ENCODE measurements at regions not wholly inside any gene's neighbourhood (a gene's known extent, or its start where the extent isn't known, plus 50 kb on each side); places are given as distances from the start of the nearest gene placed in this dataset.

DNA sequence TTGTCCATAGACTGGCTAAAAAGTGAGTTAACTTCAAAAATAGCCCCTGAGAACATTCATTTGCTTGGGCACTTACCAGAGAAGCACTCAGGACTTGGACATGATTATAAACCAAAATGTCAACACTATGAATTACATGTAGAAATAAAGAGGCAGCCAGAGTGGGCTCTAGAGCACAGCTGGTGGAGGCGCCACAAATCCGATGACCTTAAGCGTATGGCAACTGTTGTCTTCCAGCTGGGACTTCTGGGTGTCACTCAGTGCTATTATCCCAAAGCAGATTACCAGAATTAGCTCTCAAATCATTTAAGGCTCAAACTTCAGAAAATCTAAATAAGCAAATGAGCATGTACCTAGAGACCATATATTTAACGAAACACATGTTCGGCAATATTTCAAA, 1255.5 kb upstream of the SLC10A2 start:
- no peak for DNase-seq

GRCh38 chr13:104320446-104320845, 1254.2 kb upstream of the SLC10A2 start:
- no peak for DNase-seq

DNA sequence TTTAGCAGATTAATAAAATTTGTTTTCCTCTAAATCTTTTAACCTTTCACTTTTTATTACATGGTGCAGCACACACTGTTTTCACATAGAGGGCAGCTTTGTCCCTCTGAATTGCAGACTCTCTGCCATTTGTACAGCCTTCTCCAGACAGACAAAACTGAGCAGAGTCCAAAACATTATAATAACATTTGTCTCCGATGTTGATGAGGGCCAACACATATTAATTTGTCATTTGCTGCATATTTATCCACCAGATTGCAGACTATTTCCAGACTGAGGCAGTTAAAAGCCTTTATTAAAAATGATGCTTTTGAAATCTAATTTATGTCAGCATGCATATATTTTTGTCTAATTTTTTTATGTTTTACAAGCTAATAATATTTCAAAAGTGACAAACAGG, 1251.9 kb upstream of the SLC10A2 start:
- DNase-seq: no peak

DNA sequence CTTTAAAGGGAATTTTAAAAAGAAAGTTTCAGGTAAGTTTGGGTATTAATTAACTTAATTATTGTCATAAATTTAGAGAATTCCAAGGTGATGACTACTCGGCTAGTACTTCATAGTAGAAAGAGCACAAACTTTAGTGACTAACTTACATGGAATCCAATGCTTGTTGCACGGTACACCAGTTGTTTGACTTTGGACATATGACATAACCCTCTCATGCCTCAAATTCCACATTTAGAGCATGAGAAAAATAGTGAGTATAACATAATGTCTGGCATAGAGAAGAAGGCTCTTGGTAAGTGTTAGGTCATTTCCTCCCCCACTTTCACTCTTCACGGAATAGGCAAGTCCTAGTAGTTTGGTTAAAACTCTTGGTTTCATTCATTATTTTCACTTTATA, 1249.4 kb upstream of the SLC10A2 start:
- DNase-seq: no peak

- no peak for DNase-seq
These were observed 1248.8 kb upstream of the SLC10A2 start for GRCh38 chr13:104314926-104315535.

- DNase-seq: no peak
These were observed 1248.1 kb upstream of the SLC10A2 start for GRCh38 chr13:104314321-104314720.

DNA sequence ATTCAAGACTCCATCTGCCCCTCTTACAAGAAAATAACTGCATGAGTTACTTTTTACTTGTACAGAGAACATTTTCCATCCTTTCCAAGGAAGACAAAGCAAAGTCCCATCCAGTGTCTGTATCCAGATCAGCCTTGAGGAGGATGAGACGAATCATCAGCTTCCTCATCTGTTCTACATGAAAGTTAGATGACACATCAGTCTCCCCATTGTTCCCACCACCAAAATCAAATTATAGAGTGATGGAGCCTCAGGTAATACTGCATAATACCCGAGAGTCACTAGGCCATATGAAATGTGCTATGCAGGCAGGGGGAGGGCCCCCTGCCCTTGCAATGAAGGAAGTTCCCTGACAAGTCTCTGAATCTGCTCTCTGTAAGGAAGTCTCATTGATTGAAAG, 1244.6 kb upstream of the SLC10A2 start:
- no peak for DNase-seq

- DNase-seq: no peak
These were observed 1243.2 kb upstream of the SLC10A2 start for GRCh38 chr13:104309431-104309830.

DNA sequence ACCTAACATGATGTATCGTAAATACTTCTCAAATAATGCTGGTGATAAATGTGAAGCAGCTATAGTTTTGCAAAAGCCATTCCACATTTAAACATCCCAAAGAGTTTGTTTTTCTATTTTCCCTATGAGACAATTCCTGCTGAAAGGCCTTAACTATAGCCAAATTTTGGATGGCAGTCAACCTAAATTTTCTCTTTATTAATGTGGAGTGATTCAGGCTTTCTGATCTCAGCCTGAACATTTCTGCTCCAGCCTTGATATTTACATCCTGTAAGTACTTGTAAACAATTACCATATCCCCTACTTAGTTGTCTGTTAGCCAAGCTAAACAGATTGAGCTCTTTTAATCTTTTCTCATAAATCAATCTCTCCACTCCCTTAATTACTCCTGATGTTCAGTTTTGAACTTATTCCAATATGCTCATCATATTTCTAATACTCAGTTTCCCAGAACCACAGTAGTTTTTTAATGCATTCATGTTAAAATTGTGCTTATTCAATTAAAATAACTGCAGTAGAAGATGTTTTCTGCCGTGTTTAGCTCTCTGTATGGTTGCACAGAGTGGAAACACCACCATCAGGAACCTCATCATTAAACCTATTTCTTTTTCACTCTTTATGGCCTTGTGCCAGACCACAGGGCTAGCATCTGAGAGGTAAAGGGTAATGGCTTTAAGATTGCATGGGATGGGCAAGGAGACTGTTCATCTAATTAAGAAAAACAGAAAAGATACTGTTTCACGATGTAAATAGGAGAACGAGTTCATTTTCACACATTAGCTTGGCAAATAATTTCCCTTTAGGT, 1235.2 kb upstream of the SLC10A2 start:
- DNase-seq: no peak

DNA sequence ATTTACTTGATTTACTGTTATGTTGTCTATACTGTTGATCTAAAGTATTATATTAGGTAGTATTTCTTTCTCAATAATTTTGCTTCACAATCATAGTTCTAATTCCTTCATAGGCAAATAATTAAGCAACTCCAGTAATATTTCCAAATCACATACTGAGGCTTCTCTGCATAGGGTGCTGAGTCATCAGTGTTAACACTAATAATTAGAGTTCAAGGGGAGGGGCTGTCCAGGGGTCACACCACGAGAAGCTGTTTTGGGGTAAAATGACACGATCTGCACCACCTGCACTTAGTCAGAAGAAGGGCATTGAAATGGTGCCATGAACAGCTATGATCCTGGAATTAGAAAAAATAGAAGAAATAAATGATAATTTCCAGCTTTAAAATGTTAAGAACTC, 1230.9 kb upstream of the SLC10A2 start:
- no peak for DNase-seq

- no peak for DNase-seq
These were observed 1230.1 kb upstream of the SLC10A2 start for GRCh38 chr13:104296286-104296685.

DNA sequence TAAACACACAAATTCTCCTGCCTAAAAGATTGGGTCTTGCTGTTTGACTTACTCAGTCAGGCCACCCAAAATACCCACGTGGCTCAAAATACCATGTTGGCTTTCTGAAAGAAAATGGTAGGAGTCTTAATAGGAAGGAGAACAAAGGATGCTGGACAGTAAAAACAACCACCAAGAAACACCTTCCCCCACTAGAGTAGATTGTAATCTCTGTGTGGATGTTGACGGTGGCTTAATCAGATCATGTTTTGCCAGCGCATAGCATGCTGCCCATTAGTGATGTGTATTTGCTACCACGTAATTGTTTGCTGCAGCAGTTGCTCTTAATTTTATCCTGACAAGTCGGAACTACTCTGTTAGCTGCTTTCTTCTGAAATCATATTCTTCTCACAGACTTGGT, 1229.3 kb upstream of the SLC10A2 start:
- no peak for DNase-seq

- no peak for DNase-seq
These were observed 1223.2 kb upstream of the SLC10A2 start for GRCh38 chr13:104289400-104289799.

DNA sequence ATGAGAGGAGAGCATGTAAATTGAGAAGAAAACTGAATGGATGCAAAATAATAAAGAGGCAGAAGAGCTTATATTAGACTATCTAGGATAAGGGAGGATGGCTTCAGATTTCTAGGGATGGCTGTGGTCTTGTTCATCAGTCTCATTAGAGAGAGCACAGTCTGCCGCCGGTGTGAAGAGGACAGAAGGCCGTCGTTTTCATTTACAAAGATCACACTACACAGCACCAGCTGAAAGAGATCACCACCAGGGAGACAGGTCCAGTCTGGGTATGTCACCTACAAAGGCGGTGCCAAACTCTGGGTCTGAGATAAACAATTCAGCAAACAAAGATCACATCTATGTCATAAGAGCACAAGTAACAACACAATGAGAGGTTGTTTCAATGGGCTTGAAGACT, 1222.3 kb upstream of the SLC10A2 start:
- no peak for DNase-seq

GRCh38 chr13:104286566-104287290, 1220.5 kb upstream of the SLC10A2 start:
- no peak for DNase-seq

DNA sequence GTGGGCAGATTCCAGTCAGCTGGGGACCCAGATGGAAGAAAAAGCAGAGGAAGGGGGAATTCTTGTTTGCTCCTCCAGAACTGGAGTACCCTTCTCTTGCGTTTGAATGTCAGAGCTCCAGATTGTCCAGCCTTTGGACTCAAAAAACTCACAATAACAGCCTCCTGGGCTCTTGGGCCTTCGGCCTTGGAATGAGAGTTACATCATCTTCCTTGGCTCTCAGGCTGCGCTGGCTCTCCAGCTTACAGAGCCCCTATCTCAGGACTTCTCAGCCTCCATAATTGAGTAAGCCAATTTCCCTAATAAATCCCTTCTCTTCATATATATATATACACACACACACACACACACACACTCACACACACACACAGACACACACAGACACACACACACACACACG, 1215.7 kb upstream of the SLC10A2 start:
- no peak for DNase-seq

DNA sequence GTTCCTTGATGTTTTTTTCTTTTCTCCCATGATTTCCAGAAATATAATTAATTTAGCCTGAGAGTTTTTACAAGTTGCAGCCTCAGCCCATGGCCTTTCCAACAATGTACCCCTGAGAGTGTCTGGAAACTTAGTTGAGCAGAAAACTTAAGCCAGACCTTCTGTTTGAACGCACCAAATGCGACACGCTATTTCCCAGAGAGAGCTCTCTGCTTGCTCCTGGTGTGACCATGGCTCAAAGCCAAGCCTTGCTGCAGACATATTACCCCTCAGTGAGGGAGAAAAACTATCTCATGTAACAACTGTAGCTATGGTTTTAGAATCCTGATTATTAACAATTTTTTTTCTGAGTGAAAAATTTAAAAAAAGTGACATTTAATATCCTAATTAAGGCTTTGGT, 1204.5 kb upstream of the SLC10A2 start:
- DNase-seq: no peak

- DNase-seq: no peak
These were observed 1201.1 kb upstream of the SLC10A2 start for GRCh38 chr13:104267206-104267811.

DNA sequence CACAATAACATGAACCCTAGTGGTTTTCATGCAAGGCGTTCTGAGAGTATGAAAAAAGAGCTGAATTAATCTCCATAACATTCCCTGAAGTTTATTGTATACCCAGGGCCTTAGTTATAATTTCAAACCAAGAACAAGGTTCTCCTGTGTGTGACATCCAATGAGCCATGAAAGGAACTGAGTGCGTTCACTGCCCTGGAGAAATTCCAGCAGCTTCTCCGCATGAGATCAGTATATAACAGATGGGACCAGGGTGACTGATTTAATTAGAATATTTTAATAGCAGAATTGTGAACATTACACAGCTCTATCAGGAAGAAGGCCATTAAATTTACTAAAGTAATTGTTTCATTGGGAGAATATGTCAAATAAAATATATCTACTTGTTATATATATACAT, 1190.5 kb upstream of the SLC10A2 start:
- DNase-seq: no peak

DNA sequence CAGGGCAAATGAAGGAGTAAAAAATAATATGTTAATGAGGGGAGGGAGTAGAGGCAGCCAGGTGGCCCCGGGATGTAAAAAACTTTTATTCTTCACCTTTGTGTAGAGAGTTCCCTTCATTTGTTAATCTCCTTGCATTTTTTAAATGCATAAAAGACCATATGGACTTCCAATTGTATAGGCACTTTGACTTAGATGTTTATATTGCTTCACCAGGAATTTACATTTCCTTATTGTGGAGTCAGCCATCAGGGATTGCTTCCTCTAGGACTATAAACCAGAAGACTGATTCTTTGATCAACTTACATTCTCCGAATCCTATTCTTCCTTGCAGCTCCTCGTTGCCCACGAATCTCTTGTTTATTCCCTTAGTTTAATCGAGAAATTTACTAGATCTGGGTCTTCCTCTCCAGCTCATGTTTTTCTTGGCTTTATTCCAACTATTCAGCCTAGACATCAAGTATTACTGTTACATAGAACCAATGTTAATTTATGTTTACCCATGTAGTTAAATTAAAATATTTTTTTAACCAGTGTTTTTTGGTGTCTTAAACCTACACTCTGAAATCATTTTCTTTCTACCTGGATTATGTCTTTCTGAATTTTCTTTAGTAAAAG, 1187.0 kb upstream of the SLC10A2 start:
- DNase-seq: no peak

- DNase-seq: no peak
These were observed 1185.7 kb upstream of the SLC10A2 start for GRCh38 chr13:104251931-104252330.

- DNase-seq: no peak
These were observed 1180.7 kb upstream of the SLC10A2 start for GRCh38 chr13:104246955-104247354.

GRCh38 chr13:104206450-104207044, 1140.3 kb upstream of the SLC10A2 start:
- DNase-seq: no peak

Data from NCI-H187 treated with DMSO at 0.1 percent for 48 hours (cell line).